ENCODE measurements at regions not wholly inside any gene's neighbourhood (a gene's known extent, or its start where the extent isn't known, plus 50 kb on each side); places are given as distances from the start of the nearest gene placed in this dataset.
"Not testable (repeated sequence)": the region's sequence is repeated elsewhere in the genome, so short reads cannot be mapped to it uniquely, and the experiment has no call there.

GRCh38 chrX:3902222-3902621 is 188.8 kb upstream of the PRKX start:
- not testable (repeated sequence) for TF ChIP-seq CTCF (IDR thresholded peaks at IDR 0.05; ENCODE audit: insufficient read depth, low read depth, low read length); EZH2 (IDR thresholded peaks at IDR 0.05; ENCODE audit: insufficient read depth, low read length)

Measured in astrocyte (in vitro differentiated cells and primary cell).